ENCODE measurements at regions not wholly inside any gene's neighbourhood (a gene's known extent, or its start where the extent isn't known, plus 50 kb on each side); places are given as distances from the start of the nearest gene placed in this dataset.
A peak's percentile ranks its signal among the peaks of the same experiment; 100 is the strongest.

DNA sequence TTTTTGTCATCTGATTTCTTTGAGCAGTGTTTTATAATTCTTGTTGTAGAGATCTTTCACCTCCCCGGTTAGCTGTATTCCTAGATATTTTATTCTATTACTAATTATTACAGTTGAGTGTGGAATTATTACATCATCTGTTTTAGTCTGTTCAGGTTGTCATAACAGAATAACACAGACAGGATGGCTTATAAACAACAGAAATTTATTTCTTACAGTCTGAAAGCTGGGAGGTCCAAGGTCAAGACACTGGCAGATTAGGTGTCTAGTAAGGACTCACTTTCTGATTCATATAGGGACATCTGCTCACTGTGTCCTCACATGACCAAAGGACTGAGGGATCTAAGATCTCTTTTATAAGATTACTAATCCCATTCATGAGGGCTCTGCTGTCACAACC lies 121.3 kb upstream of the THBS1 start:
- TF ChIP-seq CTCF (IDR thresholded peaks at IDR 0.05) (no peak), POLR2A (IDR thresholded peaks at IDR 0.05) (no peak)
- H3K27ac ChIP-seq = no peak overlapping the region

DNA sequence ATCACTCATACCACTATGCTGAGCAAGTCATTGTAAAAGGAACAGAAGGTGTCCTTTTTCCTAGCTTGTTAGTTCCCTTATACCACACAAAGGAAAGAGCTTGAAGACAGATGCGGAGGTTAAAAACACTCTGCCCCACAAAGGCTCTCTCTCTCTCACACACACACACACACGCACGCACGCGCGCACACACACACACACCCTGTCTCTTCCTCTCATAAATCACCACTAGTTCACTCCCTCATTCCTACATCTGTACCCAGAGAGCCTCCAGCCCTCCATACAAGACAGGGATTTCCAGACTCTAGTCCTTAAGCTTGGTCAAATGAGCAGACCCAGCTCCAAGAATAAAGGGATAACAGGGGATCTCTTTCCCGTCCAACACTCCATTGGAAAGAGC lies 120.1 kb upstream of the THBS1 start:
- no peaks in the 10 kb centered on the region for H3K9me3 ChIP-seq
- H3K4me3 ChIP-seq = no peak overlapping the region
- TF ChIP-seq POLR2A (IDR thresholded peaks at IDR 0.05) (no peak), CTCF (IDR thresholded peaks at IDR 0.05) (no peak)
- no peak overlapping the region for H3K27ac ChIP-seq
- no peak for DNase-seq
- H3K36me3 ChIP-seq = no peaks in the 10 kb centered on the region
- H3K4me1 ChIP-seq = no peaks in the 10 kb centered on the region
- no peaks in the 10 kb centered on the region for H3K27me3 ChIP-seq

More for the DNA sequence above, 121.3 kb upstream of the THBS1 start:
- Histone ChIP-seq H3K27me3 (no peaks in the 10 kb centered on the region), H3K4me3 (no peak overlapping the region), H3K36me3 (no peaks in the 10 kb centered on the region), H3K4me1 (peaks cover 0 to 3% (median 0%) of the 10 kb centered on the region in 4 donors), H3K9me3 (no peaks in the 10 kb centered on the region)
- DNase-seq = no peak

DNA sequence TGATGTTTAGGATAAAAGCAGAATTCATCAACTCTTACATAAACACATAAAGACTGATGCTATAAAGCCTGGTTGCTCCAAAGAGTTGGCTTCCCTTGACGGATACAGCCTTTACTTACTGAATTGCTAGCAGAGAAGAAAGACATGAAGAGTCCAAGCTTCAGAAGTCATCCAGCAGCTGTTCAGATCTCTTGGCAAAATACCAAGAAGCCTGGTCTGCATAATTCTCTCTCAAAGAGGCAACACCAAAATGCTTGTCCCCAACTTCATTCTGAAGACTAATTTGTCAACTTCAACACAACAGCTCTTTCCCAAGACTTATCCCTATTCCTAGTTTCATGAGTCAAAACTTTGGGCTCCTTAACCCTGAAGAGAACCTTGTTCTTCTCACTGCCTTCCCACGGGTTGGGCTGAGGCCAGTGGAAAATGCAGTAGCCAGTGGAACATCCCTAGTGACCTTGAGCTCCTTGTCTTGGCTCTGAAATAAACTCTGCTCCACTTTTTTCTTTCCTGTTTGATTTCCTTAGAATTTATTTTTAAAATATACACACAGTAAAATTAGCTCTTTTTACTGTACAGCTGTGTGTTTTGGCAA lies 119.2 kb upstream of the THBS1 start:
- no peak overlapping the region for H3K4me3 ChIP-seq
- H3K9me3 ChIP-seq = no peaks in the 10 kb centered on the region
- H3K4me1 ChIP-seq = peaks cover 0 to 7% (median 0%) of the 10 kb centered on the region in 4 donors
- no peak for DNase-seq
- no peaks in the 10 kb centered on the region for H3K36me3 ChIP-seq
- TF ChIP-seq CTCF (IDR thresholded peaks at IDR 0.05) = no peak
- no peak for TF ChIP-seq POLR2A (IDR thresholded peaks at IDR 0.05)
- no peaks in the 10 kb centered on the region for H3K27me3 ChIP-seq
- peak overlapping the region in 2 of 4 donors; percentile 8 to 22 for H3K27ac ChIP-seq

- Histone ChIP-seq H3K27ac (no peak overlapping the region), H3K4me1 (peaks cover 0 to 7% (median 0%) of the 10 kb centered on the region in 4 donors), H3K9me3 (no peaks in the 10 kb centered on the region), H3K36me3 (no peaks in the 10 kb centered on the region), H3K27me3 (no peaks in the 10 kb centered on the region), H3K4me3 (no peak overlapping the region)
- DNase-seq = no peak
- TF ChIP-seq POLR2A (IDR thresholded peaks at IDR 0.05) (no peak), CTCF (IDR thresholded peaks at IDR 0.05) (no peak)
Measured at GRCh38 chr15:39462691-39463090, 118.2 kb upstream of the THBS1 start.

- H3K27ac ChIP-seq = peak overlapping the region; percentile 34 to 68 (median 46)
- H3K4me3 ChIP-seq = no peak overlapping the region
- H3K9me3 ChIP-seq = no peaks in the 10 kb centered on the region
- no peaks in the 10 kb centered on the region for H3K36me3 ChIP-seq
- TF ChIP-seq POLR2A (IDR thresholded peaks at IDR 0.05) (no peak), CTCF (IDR thresholded peaks at IDR 0.05) (no peak)
- peaks cover 0 to 7% (median 0%) of the 10 kb centered on the region in 4 donors for H3K4me1 ChIP-seq
- DNase-seq = peak in 1 of 3 donors; percentile 58
- H3K27me3 ChIP-seq = no peaks in the 10 kb centered on the region
Measured at GRCh38 chr15:39465843-39466749, 114.8 kb upstream of the THBS1 start.
